GM13977 (cell line): ENCODE measurements at regions not wholly inside any gene's neighbourhood (a gene's known extent, or its start where the extent isn't known, plus 50 kb on each side); places are given as distances from the start of the nearest gene placed in this dataset.

ENCODE experiments used
- DNase-seq: peaks from one replicate; pipeline ENCODE4 v3.0.0; 2012; ENCODE audit warnings: low spot score
- in situ Hi-C: fragments of 300-500 bp; cut with MboI; formaldehyde crosslinking; loops from one replicate; pipeline ENCODE4 v1.12.0; 2022; ENCODE audit warnings: low sequenced_read_pairs, low pct_unique_long_range_greater_than_20kb, mixed read lengths, inconsistent platforms; ENCODE audit not compliant: unreplicated experiment
- TF ChIP-seq, protein P1 (sequence below): IDR thresholded peaks from 2 replicates; pipeline ENCODE4 v1.5.1; 2012; ENCODE audit warnings: mild to moderate bottlenecking, control low read depth; ENCODE audit not compliant: insufficient read depth; ENCODE audit errors: extremely low read depth, missing control alignments

DNA sequence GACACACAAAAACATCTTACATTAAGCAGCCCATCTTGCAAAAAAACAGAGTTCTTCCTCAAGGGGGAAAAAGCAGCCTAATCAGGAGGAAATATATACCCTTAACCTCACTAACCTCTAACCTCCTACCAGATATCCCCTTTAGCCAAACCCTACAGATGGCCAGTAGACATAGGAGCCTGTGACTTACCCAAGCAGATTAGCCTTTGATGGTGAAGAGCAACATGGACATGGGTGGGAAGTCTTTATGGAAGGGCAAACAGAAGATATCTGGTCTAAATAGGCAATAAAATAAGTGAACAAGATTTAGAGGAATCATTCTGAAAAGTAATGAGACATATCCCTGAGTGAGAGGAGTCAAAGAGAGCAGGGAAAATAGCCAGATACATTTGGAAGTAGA is 119.4 kb upstream of the ARPP21 start:
- in situ Hi-C loops: no loop called here
- TF ChIP-seq, protein P1, sequence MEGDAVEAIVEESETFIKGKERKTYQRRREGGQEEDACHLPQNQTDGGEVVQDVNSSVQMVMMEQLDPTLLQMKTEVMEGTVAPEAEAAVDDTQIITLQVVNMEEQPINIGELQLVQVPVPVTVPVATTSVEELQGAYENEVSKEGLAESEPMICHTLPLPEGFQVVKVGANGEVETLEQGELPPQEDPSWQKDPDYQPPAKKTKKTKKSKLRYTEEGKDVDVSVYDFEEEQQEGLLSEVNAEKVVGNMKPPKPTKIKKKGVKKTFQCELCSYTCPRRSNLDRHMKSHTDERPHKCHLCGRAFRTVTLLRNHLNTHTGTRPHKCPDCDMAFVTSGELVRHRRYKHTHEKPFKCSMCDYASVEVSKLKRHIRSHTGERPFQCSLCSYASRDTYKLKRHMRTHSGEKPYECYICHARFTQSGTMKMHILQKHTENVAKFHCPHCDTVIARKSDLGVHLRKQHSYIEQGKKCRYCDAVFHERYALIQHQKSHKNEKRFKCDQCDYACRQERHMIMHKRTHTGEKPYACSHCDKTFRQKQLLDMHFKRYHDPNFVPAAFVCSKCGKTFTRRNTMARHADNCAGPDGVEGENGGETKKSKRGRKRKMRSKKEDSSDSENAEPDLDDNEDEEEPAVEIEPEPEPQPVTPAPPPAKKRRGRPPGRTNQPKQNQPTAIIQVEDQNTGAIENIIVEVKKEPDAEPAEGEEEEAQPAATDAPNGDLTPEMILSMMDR: no peak
- no peak for DNase-seq

DNA sequence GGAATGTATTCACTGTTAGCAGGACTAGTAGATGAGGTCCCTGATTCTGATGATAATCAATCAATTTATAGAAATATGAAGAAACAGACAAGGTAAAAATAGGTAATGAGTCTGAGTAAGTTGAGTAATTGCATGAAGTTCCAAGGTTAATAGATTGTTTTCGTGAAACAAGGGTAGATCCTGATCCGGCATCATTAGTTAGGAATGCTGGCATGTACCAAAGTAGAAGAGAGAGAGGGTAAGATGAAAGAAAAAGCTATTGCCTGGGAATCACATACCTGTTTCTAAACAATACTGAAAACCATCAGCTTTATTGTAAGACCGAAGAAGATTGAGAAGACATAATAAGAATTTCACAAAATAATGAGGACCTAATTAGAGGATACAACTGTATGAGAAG is 118.1 kb upstream of the ARPP21 start:
- in situ Hi-C loops: no loop called here

DNA sequence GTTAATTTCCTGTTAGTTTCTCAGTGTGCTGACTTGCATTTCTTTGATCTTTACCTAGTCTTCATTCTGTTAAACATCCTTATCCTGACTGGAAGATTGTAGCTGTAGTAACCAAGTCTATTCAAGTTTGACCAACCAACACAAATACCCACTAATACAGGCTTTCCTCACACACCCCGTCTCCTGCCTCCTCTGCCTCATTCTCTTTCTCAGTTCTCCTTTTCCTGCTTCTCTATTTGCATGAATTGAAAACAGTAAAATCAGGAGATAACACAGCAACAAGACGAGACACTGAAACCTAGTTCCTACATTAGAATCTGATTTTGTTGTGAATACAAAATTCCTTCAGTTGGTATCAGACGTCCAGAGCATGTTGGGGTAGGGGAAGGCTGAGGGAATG is 116.9 kb upstream of the ARPP21 start:
- TF ChIP-seq, protein P1: no peak
- no peak for DNase-seq
- in situ Hi-C loops: no loop called here

More for the DNA sequence above, 118.1 kb upstream of the ARPP21 start:
- TF ChIP-seq, protein P1: no peak
- no peak for DNase-seq

DNA sequence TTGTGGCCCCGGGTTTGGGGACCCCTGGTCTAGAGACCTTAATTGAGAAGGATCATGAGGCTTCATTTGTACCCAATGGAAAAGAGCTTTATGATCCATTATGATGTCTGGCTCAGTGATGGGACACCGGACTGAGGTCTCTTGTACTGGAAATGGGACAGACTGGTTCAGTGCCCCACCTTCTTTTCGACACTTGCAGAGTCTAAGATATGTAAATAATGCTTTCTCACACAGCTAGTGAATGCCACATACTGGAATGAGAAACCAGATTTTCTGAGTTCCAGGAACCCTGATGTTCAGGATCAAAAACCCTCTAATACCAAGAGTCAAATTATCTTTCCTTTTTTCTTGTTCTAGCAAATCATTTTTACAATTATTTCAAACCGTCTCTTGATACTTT is 116.3 kb upstream of the ARPP21 start:
- TF ChIP-seq, protein P1: no peak
- in situ Hi-C loops: no loop called here

DNA sequence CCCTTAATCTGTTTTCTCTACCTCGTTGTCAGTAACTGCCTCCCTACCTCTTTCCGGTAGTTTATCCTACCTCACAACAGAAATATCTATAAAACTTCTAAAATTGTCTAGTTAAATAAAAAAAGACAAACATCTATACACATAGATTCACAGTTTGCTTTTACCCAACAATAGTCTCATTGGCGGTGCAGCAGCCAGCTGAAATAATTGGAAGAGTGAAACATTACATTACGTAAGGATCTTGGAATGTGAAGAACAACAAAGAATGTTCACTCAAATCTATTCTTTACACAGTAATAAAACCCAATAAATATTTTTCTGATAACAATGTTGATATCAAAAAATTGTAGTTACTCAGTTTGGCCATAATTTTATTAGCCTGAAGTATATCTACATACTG is 115.5 kb upstream of the ARPP21 start:
- TF ChIP-seq, protein P1: no peak
- DNase-seq: no peak
- in situ Hi-C loops: no loop called here

More for the DNA sequence above, 116.3 kb upstream of the ARPP21 start:
- DNase-seq: no peak

DNA sequence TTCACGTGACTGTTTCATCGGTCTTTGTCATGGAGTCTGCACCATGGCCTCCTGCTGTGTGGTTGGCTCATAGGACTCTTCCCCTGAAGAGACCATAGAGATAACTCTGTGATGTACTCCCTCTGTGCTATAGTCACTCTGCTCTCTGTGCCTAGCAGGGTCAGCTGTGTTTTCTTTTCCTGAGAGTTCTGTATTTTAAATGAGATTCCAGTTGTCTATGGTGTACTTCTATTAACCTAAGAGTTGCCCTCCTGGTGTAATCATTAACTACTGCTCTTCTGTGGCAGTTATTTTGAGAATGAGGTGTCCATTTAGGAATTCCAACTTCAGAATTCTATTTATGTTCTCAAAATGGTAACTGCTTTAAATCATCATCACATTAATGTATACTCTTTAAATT is 114.5 kb upstream of the ARPP21 start:
- DNase-seq: no peak
- TF ChIP-seq, protein P1: no peak
- in situ Hi-C loops: no loop called here

DNA sequence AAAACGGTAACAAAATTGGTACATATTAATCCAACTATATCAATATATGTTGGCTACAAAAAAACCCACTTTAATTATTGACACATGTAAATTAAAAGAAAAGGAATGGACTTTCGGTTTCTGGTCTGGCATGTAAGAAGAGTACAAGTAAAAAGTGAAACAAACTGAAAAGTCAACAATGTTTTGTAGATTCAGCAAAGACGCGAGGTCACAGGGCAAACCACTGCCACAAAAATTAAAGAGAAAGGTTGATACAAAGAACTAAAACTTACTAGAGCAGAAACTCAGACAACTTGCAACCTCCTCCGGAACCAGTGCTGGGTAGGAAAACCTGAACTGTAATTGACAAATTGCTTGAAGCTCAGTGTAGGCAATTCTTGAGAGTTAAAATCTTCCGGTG is 110.6 kb upstream of the ARPP21 start:
- DNase-seq: no peak
- in situ Hi-C loops: no loop called here
- TF ChIP-seq, protein P1: no peak
